HepG2 (cell line): ENCODE measurements at regions not wholly inside any gene's neighbourhood (a gene's known extent, or its start where the extent isn't known, plus 50 kb on each side); places are given as distances from the start of the nearest gene placed in this dataset.

Experiments used
- KAT2B ChIP-seq: fragments of 150-350 bp; IDR thresholded peaks from 2 replicates; pipeline ENCODE4 v1.6.1; 2014; ENCODE audit warnings: low read depth, low read length, borderline replicate concordance
- KAT7 ChIP-seq: IDR thresholded peaks from 2 replicates; pipeline ENCODE4 v1.6.1; 2018; ENCODE audit warnings: borderline replicate concordance, missing compliant biosample characterization
- ZFP36L2 ChIP-seq: sonication (generic); formaldehyde crosslinking; IDR thresholded peaks from 2 replicates; pipeline ENCODE4 v1.4.0; 2020; ENCODE audit warnings: missing genetic modification reagents
- ZNF432 ChIP-seq: sonication (generic); formaldehyde crosslinking; IDR thresholded peaks from 2 replicates; pipeline ENCODE4 v1.5.0; 2020; ENCODE audit warnings: missing genetic modification reagents, mild to moderate bottlenecking, borderline replicate concordance
- ZNF589 ChIP-seq: sonication (generic); formaldehyde crosslinking; conservative IDR thresholded peaks from 2 replicates; pipeline ENCODE4 v1.8.0; 2022; ENCODE audit warnings: mild to moderate bottlenecking, moderate library complexity, missing genetic modification reagents
- TF ChIP-seq, protein P1 (sequence below): sonication (generic); formaldehyde crosslinking; IDR thresholded peaks from 2 replicates; pipeline ENCODE4 v1.8.1; 2023; ENCODE audit warnings: mild to moderate bottlenecking, missing genetic modification reagents

DNA sequence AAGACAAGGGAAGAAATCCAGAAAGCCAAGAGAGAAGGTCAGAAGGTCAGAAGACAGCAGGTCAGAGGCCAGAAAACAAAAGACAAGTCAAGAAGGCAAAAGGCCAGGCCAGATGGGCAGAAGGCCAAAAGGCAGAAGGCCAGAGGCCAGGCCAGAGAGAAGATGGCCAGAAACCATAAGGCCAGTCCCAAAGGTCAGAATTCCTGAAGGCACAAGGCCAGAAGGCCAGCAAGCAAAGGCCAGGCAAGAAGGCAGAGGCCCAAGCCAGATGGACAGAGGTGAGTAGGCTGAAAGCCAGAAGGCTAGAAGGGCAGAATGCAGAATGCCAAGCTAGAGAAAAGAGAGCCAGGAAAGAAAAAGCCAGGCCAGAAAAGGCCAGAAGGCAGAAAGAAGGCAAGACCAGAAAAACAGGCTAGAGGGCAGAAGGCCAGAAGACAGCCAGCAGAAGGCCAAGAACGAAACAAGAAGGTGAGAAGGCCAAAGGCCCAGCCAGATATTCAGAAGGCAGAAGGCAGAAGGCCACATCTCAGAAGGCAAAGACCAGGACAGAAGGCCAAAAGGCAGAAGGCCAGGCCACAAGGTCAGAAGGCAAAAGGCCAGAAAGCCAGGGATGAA lies 186.3 kb downstream of the TUBA3C start:
- no peak for TF ChIP-seq ZNF589 (CRISPR knock-in tag)
- no peak for TF ChIP-seq KAT7
- no peak for TF ChIP-seq ZNF432 (CRISPR knock-in tag)
- TF ChIP-seq ZFP36L2 (CRISPR knock-in tag) = no peak
- no peak for TF ChIP-seq KAT2B
- TF ChIP-seq, protein P1, sequence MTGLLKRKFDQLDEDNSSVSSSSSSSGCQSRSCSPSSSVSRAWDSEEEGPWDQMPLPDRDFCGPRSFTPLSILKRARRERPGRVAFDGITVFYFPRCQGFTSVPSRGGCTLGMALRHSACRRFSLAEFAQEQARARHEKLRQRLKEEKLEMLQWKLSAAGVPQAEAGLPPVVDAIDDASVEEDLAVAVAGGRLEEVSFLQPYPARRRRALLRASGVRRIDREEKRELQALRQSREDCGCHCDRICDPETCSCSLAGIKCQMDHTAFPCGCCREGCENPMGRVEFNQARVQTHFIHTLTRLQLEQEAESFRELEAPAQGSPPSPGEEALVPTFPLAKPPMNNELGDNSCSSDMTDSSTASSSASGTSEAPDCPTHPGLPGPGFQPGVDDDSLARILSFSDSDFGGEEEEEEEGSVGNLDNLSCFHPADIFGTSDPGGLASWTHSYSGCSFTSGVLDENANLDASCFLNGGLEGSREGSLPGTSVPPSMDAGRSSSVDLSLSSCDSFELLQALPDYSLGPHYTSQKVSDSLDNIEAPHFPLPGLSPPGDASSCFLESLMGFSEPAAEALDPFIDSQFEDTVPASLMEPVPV = no peak
